GM21825 (cell line): ENCODE measurements at regions not wholly inside any gene's neighbourhood (a gene's known extent, or its start where the extent isn't known, plus 50 kb on each side); places are given as distances from the start of the nearest gene placed in this dataset.
"Not testable (repeated sequence)": the region's sequence is repeated elsewhere in the genome, so short reads cannot be mapped to it uniquely, and the experiment has no call there.

ENCODE experiments used
- ATAC-seq: cut with Tn5 transposase; IDR thresholded peaks from one replicate; pipeline ENCODE4 v1.9.1; 2021; ENCODE audit warnings: mild to moderate bottlenecking, moderate library complexity; ENCODE audit not compliant: unreplicated experiment

DNA sequence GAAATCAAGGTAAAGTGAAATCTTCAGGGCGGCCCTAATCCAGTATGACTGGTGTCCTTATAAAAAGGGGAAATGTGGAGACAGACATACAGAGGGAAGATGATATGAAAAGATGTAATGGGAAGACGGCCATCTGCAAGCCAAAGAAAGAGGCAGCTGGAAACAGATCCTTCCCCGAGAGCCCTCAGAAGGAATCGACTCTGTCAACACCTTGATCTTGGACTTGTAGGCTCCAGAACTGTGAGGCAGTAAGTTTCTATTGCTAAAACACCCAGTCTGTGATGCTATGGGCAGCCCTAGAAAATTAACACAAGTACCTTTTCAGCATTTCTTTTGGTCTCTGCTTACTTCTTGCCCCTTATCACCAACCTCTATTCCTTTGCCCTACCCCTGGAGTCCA lies 174.7 kb upstream of the TPM1 start:
- ATAC-seq: no peak

DNA sequence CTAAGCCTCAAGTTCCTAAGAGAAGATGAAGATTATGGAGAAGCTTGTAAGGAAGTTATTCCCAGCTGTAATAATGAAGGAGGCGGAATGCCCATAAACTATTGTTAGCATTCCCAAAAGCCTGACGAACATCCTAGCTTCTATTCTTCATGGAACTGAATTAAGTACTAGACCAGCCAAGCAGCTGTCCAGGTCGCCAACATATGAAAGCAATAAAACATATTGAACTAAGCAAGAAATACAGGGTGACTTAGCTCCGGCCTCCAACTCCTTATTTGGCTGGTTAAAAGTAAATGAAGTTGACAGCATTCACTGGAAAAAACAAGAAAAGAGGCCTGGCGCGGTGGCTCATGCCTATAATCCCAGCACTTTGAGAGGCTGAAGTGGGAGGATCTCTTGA lies 174.0 kb upstream of the TPM1 start:
- ATAC-seq: no peak

GRCh38 chr15:62869116-62869515 lies 173.4 kb upstream of the TPM1 start:
- no peak for ATAC-seq

DNA sequence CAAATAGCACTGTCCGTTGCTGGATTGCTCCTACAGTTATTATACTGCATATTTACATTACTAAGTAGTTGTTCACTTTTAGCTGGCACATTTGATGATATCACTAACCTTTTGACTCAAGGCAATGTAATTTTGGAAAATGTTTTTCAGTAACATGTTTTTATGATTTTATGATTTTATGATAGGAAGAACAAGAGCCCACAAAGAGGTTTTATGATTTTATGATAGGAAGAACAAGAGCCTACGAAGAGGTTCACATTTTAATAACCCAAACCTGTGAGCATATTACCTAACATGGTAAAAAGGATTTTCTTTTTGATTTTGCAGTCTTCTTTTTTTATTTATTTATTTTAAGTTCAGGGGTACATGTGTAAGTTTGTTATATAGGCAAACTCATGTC lies 172.3 kb upstream of the TPM1 start:
- no peak for ATAC-seq

DNA sequence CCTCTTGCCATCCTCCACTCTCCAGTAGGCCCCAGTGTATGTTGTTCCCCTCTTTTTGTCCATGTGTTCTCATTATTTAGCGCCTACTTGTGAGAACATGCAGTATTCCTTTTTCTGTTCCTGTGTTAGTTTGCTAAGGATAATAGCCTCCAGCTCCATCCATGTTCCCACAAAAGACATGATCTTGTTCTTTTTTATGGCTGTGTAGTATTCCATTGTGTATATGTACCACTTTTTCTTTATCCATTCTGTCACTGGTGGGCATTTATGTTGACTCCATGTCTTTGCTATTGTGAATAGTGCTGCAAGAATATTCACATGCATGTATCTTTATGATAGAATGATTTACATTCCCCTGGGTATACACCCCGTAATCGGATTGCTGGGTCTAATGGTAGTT lies 171.8 kb upstream of the TPM1 start:
- not testable (repeated sequence) for ATAC-seq

GRCh38 chr15:62873203-62873602 lies 169.3 kb upstream of the TPM1 start:
- ATAC-seq: no peak

GRCh38 chr15:62874064-62874463 lies 168.5 kb upstream of the TPM1 start:
- no peak for ATAC-seq

DNA sequence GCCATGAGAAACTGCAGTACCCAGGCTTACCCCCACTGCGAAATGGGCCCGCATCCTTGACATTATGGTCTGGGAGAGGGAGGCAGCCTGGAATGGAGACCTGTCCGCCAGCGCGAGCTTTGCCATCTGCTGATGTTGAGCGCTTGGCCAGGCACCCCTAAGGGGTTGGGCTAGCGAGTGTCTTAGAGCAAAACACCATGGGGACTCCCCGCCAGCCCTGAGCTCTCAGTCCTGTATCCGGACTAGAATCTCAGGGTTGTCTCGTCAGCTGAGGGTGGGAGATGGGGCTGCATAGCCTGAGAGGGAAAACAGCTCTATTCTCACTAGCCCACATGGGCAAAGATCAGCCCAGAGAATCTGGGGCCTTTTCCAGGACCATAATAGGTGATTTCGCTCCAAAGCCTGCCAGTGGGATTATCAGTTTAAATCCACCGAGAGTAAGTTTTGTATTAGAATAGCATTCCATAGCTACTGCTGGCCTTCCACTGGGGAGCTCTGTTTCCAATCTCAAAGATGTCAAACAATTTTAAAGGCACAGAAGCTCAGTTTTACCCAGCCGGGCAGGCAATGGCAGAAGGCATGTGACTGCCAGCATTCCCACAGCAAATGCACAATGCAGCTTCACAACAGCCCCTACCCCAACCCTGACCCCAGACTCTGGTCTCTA lies 167.5 kb upstream of the TPM1 start:
- ATAC-seq: no peak

DNA sequence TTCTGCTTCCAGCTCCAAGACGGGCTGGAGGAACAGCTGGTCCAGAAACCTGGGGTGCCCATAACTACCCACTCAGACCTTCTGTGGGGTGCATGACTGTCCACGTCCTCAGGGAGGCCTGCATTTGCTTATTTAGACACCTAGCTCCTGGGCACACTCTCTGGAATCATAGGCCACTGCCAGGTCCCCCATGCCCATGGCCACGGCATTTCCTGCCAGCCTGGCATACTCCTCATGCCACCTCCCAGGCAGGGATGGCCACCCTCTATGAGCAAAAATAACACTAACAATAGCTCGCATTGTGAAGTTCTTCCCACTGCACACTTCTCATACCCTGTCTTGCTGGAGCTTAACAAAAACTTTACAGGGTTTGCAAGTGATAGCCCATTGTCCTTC lies 166.9 kb upstream of the TPM1 start:
- ATAC-seq: no peak

DNA sequence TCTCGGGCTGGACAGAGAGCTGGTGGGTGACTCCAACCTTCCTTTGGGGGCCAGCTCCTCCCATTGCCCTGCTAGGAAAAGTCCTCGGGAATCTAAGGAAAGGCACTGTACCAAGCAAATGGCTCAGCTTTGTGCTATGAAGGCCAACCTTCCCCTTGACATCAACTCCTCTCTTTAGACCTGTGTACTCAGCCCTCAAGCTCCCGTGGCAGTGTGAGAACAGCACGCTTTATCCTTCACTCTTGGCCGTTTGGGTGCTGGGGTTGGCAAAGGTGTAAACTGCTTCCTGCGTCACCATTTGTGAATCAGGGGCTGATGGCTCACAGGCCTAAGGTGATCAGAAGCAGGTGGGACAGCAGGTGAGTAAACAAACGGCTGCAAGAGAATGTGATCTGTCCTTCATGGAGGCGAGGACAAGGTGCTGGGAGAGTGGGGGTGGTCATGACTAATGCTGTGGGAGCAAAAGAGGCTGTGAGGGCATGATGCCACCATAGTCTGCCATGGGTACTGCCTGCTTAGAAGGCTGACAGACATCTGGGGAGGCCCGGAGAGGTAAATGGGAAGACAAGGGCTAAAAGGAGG lies 165.2 kb upstream of the TPM1 start:
- ATAC-seq: no peak

GRCh38 chr15:62878070-62878469 lies 164.5 kb upstream of the TPM1 start:
- ATAC-seq: no peak

DNA sequence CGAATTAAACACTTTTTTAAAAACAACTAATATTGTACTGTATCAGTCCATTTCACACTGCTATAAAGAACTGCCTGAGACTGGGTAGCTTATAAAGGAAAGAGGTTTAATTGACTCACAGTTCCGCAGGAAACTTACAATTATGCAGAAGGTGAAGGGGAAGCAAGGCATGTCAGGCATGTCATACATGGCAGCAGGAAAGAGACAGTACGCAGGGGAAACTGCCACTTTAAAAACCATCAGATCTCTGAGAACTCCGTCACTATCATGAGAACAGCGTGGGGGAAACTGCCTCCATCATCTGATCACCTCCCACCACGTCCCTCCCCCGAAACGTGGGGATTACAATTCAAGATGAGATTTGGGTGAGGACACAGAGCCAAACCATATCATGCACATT lies 162.8 kb upstream of the TPM1 start:
- no peak for ATAC-seq

- ATAC-seq: no peak
These were observed 162.3 kb upstream of the TPM1 start for GRCh38 chr15:62880278-62880677.

DNA sequence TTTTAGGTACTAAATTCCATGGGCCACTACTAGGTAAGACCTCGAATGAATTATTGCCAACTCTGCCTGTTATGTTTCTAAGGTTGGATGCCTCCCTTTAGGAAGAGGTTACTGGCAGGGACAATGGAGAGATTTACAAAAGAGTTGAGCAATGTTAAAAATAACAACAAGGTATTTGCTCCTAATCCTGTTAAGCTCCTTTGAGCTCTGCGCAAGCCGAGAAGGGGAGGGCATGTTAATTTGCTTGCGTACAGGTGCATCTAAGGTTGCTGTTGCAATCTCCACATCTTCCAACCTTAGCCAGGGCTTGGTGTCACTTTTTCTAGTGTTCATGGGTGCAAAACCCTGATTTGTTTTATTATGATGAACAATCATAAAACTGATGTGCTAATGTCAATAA lies 161.5 kb upstream of the TPM1 start:
- no peak for ATAC-seq

DNA sequence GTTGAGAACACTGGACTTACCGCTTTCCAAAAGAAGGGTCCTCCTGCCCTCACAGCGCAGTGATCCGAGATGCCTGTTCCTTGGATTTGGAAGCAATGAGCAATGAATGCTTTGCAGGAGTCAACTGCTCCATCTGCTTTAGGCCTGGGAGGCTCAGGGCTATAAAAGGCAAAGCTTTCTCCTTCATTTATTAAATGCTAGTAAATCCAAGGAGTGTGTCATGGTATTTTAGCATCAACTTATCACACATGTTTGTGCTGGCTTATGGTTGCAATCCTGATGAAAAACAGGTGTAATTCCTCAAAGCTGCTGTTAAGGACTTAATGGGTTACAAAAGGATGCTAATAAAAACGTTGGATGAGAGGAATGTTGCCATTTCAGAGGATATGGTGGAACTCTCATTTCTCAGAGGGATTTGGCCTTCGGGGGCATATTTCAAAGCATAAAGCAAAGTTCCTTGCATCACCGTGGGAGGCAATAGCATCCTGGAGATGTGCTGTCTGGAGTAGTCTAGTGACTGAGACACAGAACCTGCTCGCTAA lies 158.5 kb upstream of the TPM1 start:
- ATAC-seq: no peak

GRCh38 chr15:62886431-62887071 lies 156.0 kb upstream of the TPM1 start:
- no peak for ATAC-seq

DNA sequence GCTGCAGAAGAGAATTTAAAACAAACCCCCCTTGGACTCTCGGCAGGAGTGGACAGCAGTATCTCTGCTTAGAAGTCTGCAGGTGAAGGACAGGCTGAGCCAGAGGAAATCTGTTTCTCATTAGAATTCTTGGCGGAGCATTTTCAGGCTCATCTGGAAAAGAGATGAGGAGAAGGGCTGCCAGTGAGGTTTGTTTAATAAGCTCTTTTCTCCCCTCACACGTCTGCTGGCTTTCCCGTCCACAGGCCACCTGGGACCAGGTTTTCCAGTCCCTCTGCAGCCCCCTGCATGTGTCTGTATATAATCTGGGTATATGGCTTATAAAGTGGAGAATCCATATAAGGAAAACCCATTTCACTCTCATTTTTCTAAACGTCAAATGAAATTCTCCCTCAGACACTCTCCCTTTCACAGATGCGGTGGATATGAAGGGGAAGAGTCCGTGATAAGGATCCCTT lies 155.4 kb upstream of the TPM1 start:
- ATAC-seq: no peak

- ATAC-seq: no peak
These were observed 153.9 kb upstream of the TPM1 start for GRCh38 chr15:62888623-62889022.

GRCh38 chr15:62889141-62889661 lies 153.3 kb upstream of the TPM1 start:
- ATAC-seq: no peak

GRCh38 chr15:62889734-62890505 lies 152.6 kb upstream of the TPM1 start:
- no peak for ATAC-seq
